ENCODE measurements at regions not wholly inside any gene's neighbourhood (a gene's known extent, or its start where the extent isn't known, plus 50 kb on each side); places are given as distances from the start of the nearest gene placed in this dataset.
"Not testable (repeated sequence)": the region's sequence is repeated elsewhere in the genome, so short reads cannot be mapped to it uniquely, and the experiment has no call there.

GRCh38 chr1:181253601-181254000, 165.1 kb downstream of the IER5 start:
- not testable (repeated sequence) for DNase-seq (ENCODE audit: extremely low read depth, low read depth)

DNA sequence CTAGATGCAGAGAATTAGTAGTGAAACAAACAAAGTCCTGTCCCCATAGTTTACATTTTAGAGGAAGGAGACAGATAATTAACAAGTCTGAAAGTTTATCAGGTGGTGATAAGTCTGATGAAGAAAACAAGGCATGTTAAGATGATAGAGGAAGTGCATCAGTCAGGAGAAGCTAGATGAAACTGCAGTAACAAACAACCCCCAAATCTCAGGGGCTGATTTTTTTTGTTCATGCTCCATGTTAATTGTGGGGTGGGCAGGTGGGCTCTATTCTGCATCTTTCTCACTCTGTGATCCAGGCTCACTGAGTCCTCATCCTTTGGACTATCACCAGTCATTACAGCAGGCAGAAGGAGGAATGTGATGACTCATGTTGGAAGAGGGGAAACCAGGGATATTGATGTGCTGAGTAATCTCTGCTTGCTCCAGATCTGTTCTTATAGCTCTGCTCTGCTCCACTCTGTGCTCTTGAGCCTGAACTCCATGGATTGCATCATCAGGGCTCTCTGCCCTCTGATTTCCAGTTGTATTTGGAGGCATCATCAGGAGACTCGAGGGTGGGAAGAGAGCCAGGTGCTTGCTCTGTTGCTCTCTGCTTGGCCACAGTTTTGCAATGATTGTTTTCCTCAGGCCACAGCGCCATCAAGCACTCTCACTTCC, 166.9 kb downstream of the IER5 start:
- DNase-seq (ENCODE audit: extremely low read depth, low read depth) = peak; percentile 57

DNA sequence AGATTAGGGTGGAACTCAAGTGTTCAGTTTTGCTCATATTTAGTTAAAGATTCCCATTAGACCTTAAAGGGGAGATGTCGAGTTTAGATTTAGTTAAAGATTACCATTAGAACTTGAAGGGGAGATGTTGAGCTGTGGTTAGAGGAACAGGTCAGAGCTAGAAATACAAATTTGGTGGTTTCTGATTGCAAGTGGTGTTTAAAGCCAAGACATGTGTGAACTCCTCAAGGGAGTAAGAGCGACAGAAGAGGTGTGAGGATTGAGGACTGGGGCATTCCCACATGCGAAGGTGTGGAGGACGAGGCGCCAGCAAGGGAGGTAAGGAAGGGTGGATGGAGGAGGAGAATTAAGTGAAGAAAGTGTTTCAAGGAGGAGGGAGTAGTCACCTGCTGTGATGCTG, 168.6 kb downstream of the IER5 start:
- DNase-seq (ENCODE audit: extremely low read depth, low read depth) = no peak

DNA sequence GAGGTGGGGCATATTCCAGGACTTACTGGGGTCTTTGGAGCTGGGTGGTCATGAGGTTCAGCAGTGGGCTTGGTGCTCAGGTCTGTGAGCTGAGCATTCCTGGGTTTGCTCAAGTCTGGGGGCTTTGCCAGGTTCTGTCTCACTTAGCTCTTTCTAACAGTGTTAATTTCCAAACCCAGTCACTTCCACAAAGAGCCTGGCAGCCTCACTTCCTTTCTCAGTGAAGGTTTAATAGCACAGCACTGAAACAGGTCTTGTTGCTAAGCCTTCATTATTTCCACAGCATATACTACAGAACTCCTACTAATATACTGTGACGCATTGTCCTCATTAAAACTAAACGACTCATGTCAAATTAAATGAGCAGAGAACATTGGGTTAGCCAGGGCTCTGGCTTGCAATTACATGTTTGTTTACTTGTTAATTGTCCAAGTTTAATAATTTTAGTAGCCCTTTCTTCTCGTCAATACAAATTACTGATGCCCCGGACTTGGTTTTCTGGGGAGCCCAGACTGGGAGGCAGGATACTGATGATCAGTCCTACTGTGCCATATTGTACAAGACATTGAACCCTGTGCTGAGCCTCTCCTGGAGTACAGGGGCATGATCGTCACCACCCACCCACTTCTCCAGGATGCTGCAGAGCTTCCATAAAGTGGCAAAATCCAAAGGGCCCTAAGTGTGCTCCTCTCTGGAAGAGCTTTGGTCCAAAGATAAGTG, 170.7 kb downstream of the IER5 start:
- no peak for DNase-seq (ENCODE audit: extremely low read depth, low read depth)

GRCh38 chr1:181260271-181260670, 171.8 kb downstream of the IER5 start:
- DNase-seq (ENCODE audit: extremely low read depth, low read depth) = no peak

- DNase-seq (ENCODE audit: extremely low read depth, low read depth) = no peak
These were observed 172.5 kb downstream of the IER5 start for GRCh38 chr1:181260994-181261393.

- no peak for DNase-seq (ENCODE audit: extremely low read depth, low read depth)
These were observed 173.6 kb downstream of the IER5 start for GRCh38 chr1:181262069-181262468.

DNA sequence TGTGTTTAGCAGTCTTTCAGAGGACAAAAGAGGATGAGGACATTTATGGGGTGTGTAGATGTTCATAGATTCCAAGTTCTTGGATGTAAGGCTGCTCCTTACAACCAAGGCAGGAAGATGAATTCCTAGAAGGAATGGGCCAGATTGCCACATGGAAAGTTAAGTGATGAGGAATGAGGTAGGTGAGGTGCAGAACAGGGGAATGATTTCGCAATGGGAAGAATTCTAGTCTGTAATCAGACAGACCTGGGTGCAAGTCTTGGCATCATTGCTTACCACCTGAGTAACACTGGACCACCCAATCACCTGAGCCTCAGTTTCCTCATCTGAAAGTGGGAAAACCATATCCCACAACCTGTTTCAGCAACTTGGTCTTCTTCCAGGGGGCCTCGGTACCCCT, 174.9 kb downstream of the IER5 start:
- no peak for DNase-seq (ENCODE audit: extremely low read depth, low read depth)

DNA sequence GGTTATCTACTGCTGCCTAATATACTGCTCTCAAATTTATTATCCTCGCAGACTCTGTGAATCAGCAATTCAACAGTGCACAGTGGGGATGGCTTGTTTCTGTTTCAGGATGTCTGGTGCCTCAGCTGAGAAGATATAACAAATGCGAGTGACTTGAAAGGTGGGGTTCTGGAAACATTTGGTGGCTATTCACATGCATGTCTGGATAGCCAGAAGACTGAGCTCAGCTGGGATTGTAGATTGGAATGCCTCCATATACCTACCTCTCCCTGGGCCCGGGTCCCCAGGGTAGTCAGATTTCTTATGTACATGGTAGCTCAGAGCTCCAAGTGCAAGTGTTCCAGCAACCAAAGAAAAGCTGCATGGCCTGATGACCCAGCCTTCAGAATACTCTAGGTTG, 176.3 kb downstream of the IER5 start:
- no peak for DNase-seq (ENCODE audit: extremely low read depth, low read depth)

- DNase-seq (ENCODE audit: extremely low read depth, low read depth) = no peak
These were observed 196.5 kb downstream of the IER5 start for GRCh38 chr1:181284978-181285377.

GRCh38 chr1:181295217-181295616, 188.1 kb upstream of the CACNA1E start:
- DNase-seq (ENCODE audit: extremely low read depth, low read depth) = no peak

DNA sequence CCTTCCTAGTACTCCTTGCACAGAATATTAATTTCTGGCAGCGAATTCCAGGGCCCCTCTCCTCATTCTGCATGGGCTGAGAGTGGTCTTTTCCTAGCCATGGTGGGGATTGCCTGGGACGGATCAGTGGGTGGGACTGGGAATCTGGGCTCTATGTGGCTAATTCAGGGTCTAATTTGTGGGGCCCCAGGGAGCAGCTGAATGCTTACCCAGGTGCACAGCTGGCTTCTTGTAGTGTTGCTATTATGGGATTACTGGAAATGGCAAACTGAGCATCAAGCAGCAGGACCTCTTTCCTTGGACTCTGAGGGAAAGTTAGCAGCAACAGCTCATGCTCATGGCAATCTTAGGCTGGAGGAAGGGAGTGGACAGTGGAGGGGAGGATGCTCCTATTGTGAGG, 187.1 kb upstream of the CACNA1E start:
- no peak for DNase-seq (ENCODE audit: extremely low read depth, low read depth)

GRCh38 chr1:181308098-181308497, 175.2 kb upstream of the CACNA1E start:
- no peak for DNase-seq (ENCODE audit: extremely low read depth, low read depth)

GRCh38 chr1:181310560-181310959, 172.8 kb upstream of the CACNA1E start:
- DNase-seq (ENCODE audit: extremely low read depth, low read depth) = no peak

DNA sequence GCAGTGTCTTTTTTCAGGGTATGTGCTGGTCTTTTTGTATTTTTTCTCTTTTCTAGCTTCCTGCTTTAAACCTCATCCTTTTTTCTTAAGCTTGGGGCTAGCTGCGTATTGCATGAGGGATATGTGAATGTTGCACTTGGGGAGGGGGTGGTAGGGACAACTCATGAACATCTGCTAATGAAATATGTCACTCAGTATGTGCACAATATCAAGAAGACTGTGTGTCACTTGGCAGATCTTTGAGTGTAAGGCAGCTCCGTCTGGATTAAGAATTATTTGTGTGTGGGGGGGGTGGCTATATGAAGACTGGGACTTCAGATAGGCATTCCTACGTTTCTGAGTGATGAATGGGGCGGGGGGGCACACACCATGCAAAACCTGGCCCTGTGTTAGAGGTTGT, 170.4 kb upstream of the CACNA1E start:
- no peak for DNase-seq (ENCODE audit: extremely low read depth, low read depth)

- DNase-seq (ENCODE audit: extremely low read depth, low read depth) = no peak
These were observed 169.9 kb upstream of the CACNA1E start for GRCh38 chr1:181313466-181313865.

DNA sequence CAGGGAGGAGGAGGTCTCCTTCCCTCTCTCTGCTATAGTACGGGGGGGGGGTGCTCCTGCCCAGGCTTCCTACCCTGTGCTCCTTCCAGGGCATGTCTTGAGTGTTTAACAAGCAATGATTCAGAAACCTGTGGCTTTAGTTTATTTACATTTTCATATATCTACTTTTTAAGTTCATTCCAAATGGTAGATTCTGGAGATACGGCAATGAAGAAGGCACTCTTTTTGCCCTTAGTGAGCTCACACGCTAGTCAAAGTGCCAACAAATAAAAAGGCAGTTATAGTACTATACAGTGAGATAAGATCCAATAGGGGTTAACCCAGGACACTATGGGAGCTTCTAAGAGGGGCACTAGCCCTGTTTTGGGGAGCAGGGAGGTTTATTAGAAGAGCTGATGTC, 169.3 kb upstream of the CACNA1E start:
- no peak for DNase-seq (ENCODE audit: extremely low read depth, low read depth)

GRCh38 chr1:181314959-181315358, 168.4 kb upstream of the CACNA1E start:
- DNase-seq (ENCODE audit: extremely low read depth, low read depth) = no peak

- DNase-seq (ENCODE audit: extremely low read depth, low read depth) = no peak
These were observed 165.9 kb upstream of the CACNA1E start for GRCh38 chr1:181317261-181317930.

DNA sequence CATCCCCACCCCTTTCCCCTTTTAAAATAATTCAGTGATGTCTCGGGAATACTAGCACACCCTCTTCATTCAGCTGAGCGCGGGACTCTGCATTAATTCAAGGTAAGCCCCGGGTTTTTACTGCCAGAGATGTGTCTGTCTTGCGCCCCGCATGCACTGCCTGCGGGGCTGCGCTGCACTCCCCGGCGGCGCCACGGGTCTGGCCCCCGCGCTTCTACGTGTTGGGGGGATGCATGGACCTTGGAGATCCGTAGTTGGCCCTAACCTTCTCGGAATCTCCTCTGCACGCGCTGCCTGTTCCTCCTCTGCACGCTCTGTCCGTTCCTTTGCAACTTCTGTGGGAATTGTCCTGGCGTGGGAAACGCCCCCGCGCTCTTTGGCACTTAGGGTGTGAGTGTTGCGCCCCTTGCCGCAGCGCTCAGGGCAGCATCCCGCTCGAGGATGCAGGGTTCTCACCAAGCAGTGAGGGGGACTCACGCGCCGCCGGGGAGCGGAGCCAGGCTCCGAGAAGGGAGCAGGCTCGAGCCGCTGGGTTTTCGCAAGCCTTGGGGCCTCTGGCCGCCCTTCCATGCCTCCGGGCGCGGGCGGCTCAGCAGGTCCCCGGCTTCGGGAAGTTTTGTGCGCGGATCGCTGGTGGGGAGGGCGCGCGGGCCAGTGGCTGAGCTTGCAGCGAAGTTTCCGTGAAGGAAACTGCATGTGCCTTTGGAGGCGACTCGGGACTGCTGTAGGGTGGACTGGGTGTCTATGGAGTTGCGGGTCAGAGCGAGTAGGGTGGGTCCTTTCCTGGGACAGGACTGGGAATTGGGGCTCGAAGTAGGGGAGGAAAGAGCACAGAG, 165.1 kb upstream of the CACNA1E start:
- DNase-seq (ENCODE audit: extremely low read depth, low read depth) = no peak

DNA sequence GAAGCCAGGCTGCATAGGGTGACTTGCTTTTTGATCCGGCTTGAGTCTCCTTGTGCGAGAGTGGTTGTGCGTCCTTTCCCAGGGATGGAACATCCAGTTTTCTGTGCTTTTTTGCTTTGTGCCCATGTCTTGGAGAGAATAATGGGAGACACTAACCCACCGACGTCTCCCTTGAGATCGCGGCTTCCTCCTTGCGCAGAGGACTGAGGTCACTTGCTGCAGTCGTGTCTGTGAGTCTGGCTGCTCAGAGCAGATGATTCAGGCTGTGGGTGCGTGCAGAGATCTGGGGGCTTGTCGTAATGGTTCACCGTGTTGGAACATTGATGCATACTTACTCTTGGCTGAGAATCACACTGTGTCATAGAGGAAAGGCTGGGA, 164.5 kb upstream of the CACNA1E start:
- DNase-seq (ENCODE audit: extremely low read depth, low read depth) = no peak

Measured in NCI-H460 (cell line).